ENCODE measurements at regions not wholly inside any gene's neighbourhood (a gene's known extent, or its start where the extent isn't known, plus 50 kb on each side); places are given as distances from the start of the nearest gene placed in this dataset.

GRCh38 chr11:96954587-96955242, 564.9 kb downstream of the JRKL start:
- TF ChIP-seq CTCF (optimal IDR thresholded peaks at IDR 0.05 in 1 of 3, IDR thresholded peaks at IDR 0.05 in 1 of 3, conservative IDR thresholded peaks at IDR 0.05 in 1 of 3; ENCODE audit: extremely low read depth in 1 of 3, insufficient read depth in 2 of 3, low read length in 3 of 3), result no peak
- no peak for TF ChIP-seq EZH2 (IDR thresholded peaks at IDR 0.05; ENCODE audit: low read length)
